NCI-H510A (cell line): ENCODE measurements at regions not wholly inside any gene's neighbourhood (a gene's known extent, or its start where the extent isn't known, plus 50 kb on each side); places are given as distances from the start of the nearest gene placed in this dataset.

Experiments
- DNase-seq: peaks from one replicate; lab custom pipeline; 2025; lab: John Stamatoyannopoulos, UW

- no peak for DNase-seq
Observed at GRCh38 chr5:144644317-144644716, 473.6 kb downstream of the KCTD16 start.

- no peak for DNase-seq
Observed at GRCh38 chr5:144638787-144639186, 468.1 kb downstream of the KCTD16 start.

DNA sequence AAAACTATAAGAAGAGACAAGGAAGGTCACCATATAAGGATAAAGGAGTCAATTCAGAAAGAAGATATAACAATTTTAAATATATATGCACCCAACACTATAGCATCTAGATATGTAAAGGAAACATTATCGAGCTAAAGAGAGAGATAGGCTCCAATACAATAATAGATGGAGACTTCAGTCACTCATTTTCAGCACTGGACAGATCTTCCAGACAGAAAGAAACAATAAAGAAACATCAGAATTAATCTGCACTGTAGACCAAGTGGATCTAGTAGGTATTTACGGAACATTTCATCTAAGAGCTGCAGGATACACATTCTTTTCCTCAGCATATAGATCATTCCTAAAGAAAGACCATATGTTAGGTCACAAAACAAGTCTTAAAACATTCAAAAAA lies 463.5 kb downstream of the KCTD16 start:
- no peak for DNase-seq

DNA sequence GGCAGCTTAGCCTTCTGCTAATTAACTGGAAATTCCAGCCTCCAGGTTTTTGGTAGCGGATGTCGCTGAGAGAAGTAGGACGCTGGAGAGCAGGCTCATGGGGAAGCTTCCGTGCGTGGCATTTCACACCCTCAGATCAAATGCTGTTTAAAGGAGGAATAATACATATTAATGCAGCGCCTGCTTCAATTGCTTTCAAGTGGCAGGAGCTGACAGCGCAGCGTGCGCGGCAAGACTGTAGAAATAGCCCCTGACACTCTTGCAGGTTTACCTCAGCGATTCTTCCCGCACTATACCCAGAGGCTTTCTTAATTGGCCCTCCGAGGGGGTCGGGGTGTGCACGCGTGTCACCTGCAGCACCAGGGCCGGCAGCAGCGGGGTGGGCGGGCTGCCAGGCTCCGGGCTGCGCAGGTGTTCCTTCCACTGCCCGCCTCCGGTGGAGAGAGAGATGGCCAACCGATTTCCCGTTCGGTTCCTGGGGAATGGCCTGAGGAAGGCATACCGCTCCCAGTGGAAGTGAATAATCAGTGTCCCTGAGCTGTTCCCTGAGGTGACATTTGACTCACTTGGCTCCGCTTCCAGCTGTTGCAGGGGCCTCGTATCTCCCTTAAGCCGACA lies 427.9 kb downstream of the KCTD16 start:
- peak; percentile 29 for DNase-seq

- no peak for DNase-seq
Observed at GRCh38 chr5:144596517-144596916, 425.8 kb downstream of the KCTD16 start.

GRCh38 chr5:144594919-144595318 lies 424.2 kb downstream of the KCTD16 start:
- no peak for DNase-seq

DNA sequence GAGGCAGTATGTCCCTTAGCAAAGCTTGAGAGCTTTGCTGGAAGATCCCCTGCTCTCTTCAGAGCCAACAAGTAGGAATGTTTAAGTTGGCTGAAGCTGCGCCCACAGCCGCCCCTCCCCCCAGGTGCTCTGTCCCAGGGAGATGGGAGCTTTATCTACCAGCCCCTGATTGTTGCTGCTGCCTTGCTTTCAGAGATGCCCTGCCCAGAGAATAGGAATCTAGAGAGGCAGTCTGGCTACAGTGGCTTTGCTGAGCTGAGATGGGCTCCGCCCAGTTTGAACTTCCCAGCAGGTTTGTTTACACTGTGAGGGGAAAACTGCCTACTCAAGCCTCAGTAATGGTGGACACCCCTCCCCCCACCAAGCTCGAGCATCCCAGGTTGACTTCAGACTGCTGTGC lies 423.6 kb downstream of the KCTD16 start:
- peak; percentile 35 for DNase-seq

- DNase-seq: no peak
Observed at GRCh38 chr5:144585681-144586080, 415.0 kb downstream of the KCTD16 start.

GRCh38 chr5:144583541-144584449 lies 413.1 kb downstream of the KCTD16 start:
- no peak for DNase-seq

DNA sequence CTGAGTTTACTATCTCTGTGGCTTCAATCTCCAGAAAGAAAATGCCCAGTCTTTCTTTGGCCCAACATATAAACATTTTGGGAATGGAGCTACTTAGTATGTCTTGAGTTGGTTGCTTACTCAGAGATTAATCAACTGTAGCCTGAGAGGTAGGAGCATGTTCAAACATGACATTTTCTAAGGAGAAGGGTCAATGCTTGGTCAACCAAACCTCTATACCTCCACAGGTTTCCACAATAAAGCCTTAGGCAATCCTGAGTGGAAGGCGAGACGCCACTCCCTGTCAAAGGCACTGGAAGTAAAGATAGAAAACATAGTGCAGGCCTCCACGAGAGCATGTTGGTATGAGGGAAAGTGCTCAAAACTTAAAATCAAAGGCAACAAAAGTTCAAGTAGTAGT lies 411.4 kb downstream of the KCTD16 start:
- no peak for DNase-seq

- no peak for DNase-seq
Observed at GRCh38 chr5:144581044-144581443, 410.4 kb downstream of the KCTD16 start.

DNA sequence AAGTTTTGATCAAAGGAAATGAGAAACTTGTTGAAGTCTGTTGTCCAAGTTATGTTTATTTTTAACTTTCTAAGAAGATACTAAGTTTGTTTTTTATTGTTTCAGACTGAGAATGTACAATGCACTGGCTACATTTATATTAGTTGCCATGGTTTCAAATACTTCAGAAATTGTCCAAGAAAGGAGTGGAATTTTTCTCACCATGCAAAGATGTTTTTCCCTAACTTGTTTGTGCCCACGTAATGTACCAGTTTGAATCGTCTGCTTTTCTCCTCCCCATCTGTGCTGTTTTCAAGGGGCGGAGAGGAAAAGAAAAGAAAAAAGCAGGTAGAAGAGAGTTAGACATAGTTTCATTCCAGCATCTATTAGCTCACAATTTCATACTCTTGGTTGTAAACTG lies 407.0 kb downstream of the KCTD16 start:
- no peak for DNase-seq

- DNase-seq: no peak
Observed at GRCh38 chr5:144575736-144576135, 405.1 kb downstream of the KCTD16 start.

- DNase-seq: no peak
Observed at GRCh38 chr5:144567421-144567780, 396.7 kb downstream of the KCTD16 start.

- DNase-seq: no peak
Observed at GRCh38 chr5:144566747-144567420, 396.2 kb downstream of the KCTD16 start.

DNA sequence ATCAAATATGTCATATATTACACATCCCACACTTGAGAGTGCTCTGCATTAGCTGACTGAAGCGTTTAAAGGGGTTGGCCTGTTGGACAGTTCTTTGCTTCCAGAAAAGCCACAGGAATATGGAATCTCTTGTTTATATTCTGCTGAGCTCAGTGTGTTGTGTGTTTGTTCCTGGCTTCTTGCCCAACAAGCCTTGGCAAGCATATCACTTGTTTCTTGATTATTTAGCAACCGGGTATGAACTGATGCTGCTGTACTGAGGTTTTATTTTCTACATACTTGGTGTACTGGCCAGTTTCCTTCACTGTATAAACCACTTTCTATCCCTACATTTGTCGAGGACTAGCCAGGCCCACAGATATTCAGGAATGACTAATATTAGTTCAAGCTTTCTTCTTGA lies 378.9 kb downstream of the KCTD16 start:
- DNase-seq: no peak

- no peak for DNase-seq
Observed at GRCh38 chr5:144548936-144549335, 378.3 kb downstream of the KCTD16 start.

GRCh38 chr5:144547098-144547499 lies 376.4 kb downstream of the KCTD16 start:
- DNase-seq: no peak

DNA sequence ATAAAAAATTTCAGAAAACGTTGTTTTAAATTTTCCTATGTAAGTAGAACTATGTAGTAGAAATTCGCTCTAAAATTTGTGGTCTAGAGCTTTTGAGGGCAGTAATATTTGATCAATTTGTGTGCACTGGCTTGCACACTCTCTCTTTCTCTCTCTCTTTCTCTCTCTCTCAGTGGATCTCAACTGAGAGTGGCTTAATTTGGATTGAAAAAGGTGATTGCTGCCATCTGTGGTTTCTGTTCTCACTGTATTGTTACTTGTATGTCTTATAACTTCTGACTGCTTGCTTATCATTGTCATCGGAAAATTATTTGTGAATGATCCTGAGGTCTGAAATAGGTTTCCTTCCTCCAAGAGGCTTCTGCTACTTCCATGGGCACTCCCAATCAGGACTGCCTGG lies 368.2 kb downstream of the KCTD16 start:
- no peak for DNase-seq
